Skeletal muscle tissue (tissue), 3 donors: ENCODE measurements at regions not wholly inside any gene's neighbourhood (a gene's known extent, or its start where the extent isn't known, plus 50 kb on each side); places are given as distances from the start of the nearest gene placed in this dataset.

ENCODE experiments used
- H3K27ac ChIP-seq: one replicate; pipeline ENCODE4 v1.7.0; 2013; ENCODE audit warnings: mild to moderate bottlenecking, low read depth, low read length, inconsistent platforms
- H3K27me3 ChIP-seq, 3 donors: one replicate each; pipeline ENCODE4 v1.7.0; 2013; ENCODE audit warnings: low read length in 3 of 3; ENCODE audit not compliant: control insufficient read depth in 3 of 3, insufficient read depth in 3 of 3
- H3K36me3 ChIP-seq, 3 donors: one replicate each; pipeline ENCODE4 v1.7.0; 2013; ENCODE audit warnings: low read length in 3 of 3; ENCODE audit not compliant: control insufficient read depth in 3 of 3, insufficient read depth in 3 of 3
- H3K4me1 ChIP-seq, 3 donors: one replicate each; pipeline ENCODE4 v1.7.0; 2013; ENCODE audit warnings: low read length in 3 of 3, mild to moderate bottlenecking in 3 of 3; ENCODE audit not compliant: control insufficient read depth in 3 of 3, insufficient read depth in 3 of 3
- H3K4me3 ChIP-seq, 3 donors: one replicate each; pipeline ENCODE4 v1.7.0; 2013; ENCODE audit warnings: low read length in 3 of 3
- H3K9ac ChIP-seq, 3 donors: one replicate each; pipeline ENCODE4 v1.7.0; 2013; ENCODE audit warnings: low read length in 3 of 3, mild to moderate bottlenecking in 3 of 3, moderate library complexity in 2 of 3, low read depth in 1 of 3
- H3K9me3 ChIP-seq, 3 donors: one replicate each; pipeline ENCODE4 v1.7.0; 2013; ENCODE audit warnings: low read length in 3 of 3; ENCODE audit not compliant: control insufficient read depth in 3 of 3
- donor health status: Osteomylitis.

DNA sequence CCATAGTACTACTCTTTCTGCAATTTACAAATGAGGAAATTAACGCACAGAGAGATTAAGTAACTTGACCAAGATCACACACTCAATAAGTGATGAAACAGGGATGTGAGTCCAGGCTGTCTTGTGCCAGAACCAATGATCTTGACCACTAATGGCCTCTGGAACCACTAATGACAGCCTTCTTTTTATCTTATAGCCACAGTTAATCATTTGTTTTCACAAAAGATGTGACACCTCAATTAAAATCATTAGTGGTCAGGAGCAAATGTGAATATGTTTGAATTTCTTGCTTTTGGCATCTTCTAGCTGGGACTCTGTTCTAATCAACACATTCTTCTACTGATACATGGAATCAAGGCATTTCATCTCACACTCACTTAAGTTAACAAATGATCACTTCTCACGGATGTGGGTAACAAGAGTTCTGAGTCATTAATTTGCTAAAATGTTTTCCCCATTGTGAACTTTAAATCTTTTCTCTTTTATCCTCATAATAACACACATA lies 102.7 kb upstream of the CD180 start:
- Histone ChIP-seq H3K4me1 (peaks cover 0 to 2% (median 0%) of the 10 kb centered on the region in 3 donors), H3K36me3 (no peaks in the 10 kb centered on the region), H3K9ac (no peak overlapping the region), H3K9me3 (no peaks in the 10 kb centered on the region), H3K27ac (no peak overlapping the region), H3K27me3 (no peaks in the 10 kb centered on the region), H3K4me3 (no peak overlapping the region)

DNA sequence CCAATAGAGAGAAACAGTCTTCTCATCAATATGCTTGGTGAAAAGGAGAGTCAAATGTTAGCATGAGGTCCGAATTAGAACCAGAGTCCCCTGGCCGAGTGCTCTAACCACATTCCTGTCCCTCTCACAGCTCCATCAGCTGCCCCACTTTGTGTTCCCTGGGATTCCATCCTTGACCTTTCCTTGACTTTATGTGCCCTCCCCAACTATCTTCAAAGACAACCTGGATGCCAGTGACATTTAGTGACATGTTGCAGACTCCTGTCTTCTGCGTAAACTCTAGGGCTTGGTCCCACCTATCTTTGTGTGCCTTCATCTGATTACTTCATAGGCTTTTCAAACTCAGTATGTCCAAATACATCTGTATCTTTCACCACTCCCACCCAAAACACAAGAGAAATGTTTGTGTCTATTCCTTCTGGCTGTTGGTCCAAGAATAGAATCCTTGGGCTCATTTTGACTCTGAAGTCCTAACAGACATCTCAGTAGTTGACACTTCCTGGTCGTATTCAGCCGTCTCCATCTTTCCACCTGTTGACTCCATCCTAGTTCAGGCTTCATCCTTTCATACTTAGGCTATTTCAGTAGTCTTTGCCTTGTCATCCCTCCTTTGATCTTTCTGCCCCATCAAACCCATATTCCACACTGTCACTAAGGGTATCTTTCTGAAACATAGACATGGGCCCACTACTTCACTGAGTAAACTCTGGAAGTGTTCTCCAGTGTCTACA lies 101.4 kb upstream of the CD180 start:
- Histone ChIP-seq H3K4me1 (peaks cover 0 to 2% (median 0%) of the 10 kb centered on the region in 3 donors), H3K27me3 (no peaks in the 10 kb centered on the region), H3K27ac (no peak overlapping the region), H3K9me3 (no peaks in the 10 kb centered on the region), H3K4me3 (no peak overlapping the region), H3K36me3 (no peaks in the 10 kb centered on the region), H3K9ac (no peak overlapping the region)

DNA sequence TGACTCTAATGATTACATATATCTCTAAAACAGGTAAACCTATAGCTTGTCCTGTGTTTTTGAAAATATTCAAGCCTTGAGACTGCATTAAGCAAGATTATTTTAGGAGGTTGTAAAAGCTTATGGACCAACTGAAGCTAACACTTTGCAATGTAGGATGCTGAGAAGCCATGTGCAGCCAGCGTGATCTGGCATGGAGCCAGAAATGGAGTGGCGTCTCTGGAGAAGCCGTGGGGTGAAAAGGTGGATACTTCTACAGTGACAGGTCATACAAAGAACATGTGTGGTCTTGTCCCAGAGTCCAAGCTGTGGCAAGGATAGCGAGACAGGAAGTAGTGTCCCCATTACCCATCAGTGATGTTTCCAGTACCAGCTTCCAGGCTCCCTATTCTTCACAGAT lies 100.8 kb upstream of the CD180 start:
- no peaks in the 10 kb centered on the region for H3K36me3 ChIP-seq
- no peak overlapping the region for H3K4me3 ChIP-seq
- peaks cover 0 to 2% (median 0%) of the 10 kb centered on the region in 3 donors for H3K4me1 ChIP-seq
- no peak overlapping the region for H3K9ac ChIP-seq
- no peaks in the 10 kb centered on the region for H3K9me3 ChIP-seq
- no peaks in the 10 kb centered on the region for H3K27me3 ChIP-seq
- no peak overlapping the region for H3K27ac ChIP-seq

DNA sequence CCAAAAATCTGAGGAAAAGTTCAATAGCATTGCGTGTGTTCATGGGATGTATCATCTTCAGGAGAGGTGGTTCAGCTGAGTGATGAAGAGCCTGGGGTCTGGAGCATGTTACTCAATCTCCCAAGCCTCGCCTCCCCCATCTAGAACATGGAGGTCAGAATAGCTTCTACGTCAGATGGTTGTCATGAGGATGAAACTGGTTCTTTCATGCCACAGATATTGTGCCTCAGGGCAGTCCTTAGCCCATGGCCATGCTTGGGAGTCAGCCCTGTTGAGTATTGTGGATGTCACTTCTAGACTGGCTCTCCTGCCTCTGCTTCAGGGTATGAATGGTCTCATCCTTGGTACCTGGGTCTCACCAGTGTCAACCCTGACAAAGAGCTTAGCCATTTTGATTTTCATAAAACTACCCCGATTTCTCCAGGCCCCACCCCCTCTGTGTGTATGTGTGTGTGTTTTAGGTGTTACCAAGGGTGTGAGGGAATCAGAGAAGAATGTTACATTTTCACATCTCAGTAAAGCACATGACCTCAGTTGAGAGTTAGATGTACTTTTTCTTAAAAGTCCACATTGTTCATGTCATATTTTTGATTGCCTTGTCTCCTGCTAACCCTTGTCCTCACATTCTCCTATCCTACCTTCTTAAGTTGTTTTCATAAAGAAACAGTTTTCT lies 97.8 kb upstream of the CD180 start:
- no peaks in the 10 kb centered on the region for H3K36me3 ChIP-seq
- no peak overlapping the region for H3K9ac ChIP-seq
- peaks cover 0 to 2% (median 0%) of the 10 kb centered on the region in 3 donors for H3K4me1 ChIP-seq
- H3K9me3 ChIP-seq: no peaks in the 10 kb centered on the region
- no peak overlapping the region for H3K27ac ChIP-seq
- no peaks in the 10 kb centered on the region for H3K27me3 ChIP-seq
- H3K4me3 ChIP-seq: no peak overlapping the region

DNA sequence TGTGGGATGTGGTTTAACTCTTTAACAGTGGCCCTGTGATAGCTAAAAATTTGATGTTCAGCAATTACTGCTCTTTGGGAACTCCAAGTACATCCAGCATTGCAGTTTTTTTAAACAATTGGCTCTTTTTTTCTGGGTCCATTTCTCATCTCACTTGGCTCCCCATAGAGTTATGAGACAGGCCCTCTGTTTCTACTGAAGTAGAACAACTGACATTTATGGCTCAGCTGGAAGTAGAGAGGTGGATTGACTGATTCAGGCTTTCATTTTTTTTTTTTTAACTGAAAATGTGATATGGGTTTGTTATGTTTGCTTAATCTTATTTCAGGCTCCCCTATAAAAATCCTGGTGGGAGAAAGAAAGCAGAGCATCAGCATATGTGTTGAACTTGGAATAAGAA lies 96.6 kb upstream of the CD180 start:
- Histone ChIP-seq H3K27ac (no peak overlapping the region), H3K36me3 (no peaks in the 10 kb centered on the region), H3K4me1 (peaks cover 0 to 4% (median 2%) of the 10 kb centered on the region in 3 donors), H3K27me3 (no peaks in the 10 kb centered on the region), H3K9ac (no peak overlapping the region), H3K9me3 (no peaks in the 10 kb centered on the region), H3K4me3 (no peak overlapping the region)

DNA sequence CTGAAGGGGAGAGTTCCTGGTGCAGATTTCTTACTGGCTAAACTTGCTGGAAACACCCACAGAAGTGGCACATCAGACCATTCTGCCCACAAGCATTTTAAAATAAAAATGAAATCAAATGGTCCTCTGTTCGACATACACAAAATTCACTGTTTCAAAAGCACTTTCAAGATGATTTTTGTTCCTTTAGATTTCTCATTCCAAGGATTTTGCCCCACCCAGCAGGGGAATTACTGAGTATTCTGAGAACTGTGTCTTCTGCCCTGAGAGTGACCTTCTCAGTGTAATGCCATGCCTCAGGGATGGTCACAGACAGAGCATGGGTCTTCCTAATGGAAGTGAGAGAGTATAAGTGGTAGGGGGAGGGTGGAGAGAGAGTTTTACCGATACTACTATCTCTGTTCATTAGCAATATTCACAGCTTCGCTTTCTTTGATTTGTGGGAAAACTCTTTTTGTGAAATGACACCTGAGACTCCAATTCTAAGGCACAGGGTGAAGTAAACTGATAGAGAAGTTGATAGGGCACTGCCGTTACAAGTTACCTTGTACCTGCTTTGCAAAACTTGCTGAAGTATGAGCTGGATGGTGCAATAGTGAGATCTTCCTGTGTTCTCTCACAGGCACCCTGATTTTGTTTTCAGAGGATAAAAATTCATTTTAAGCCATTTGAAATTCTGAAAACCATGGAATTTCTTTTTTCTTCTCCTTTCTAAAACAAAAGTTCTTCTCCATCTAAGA lies 95.8 kb upstream of the CD180 start:
- no peaks in the 10 kb centered on the region for H3K9me3 ChIP-seq
- peaks cover 0 to 4% (median 2%) of the 10 kb centered on the region in 3 donors for H3K4me1 ChIP-seq
- H3K4me3 ChIP-seq: no peak overlapping the region
- H3K27me3 ChIP-seq: no peaks in the 10 kb centered on the region
- no peak overlapping the region for H3K9ac ChIP-seq
- no peak overlapping the region for H3K27ac ChIP-seq
- no peaks in the 10 kb centered on the region for H3K36me3 ChIP-seq

DNA sequence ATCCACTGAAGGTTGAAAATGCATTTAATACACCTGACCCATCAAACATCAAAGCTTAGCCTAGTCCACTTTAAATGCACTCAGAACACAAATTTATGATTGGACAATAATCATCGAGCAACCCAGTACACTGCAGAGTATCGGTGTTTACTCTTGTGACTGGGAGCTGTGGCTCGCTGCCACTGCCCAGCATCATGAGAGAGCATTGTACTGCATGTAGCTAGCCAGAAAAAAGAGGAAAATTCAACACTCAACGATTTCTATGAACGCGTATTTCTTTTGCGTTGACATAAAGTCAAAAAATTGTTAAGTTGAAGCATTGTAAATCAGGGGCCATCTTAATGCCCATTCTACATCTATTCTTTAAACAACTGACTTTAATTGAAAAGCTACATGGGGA lies 95.1 kb upstream of the CD180 start:
- H3K4me1 ChIP-seq: peaks cover 0 to 4% (median 2%) of the 10 kb centered on the region in 3 donors
- no peak overlapping the region for H3K27ac ChIP-seq

DNA sequence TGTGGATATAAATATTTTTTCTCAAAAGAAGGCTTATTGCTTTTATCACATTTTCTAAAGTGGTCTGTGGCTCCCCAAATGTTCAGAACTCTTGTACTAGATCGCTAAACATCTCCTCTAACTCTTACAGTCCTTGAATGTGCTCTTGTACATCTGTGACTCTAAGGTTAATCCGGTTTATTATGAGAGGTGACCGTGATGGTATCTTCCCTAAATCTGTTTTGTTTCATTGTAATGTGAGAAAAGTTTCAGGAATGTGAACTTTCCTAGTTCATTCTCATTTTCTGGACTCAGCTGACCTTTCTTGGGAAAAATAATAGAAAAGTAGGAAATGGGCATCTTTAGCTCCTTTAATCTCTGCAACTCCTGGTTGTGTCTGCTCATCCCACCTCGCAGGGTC lies 94.5 kb upstream of the CD180 start:
- peaks cover 0 to 4% (median 2%) of the 10 kb centered on the region in 3 donors for H3K4me1 ChIP-seq
- H3K9ac ChIP-seq: no peak overlapping the region
- H3K9me3 ChIP-seq: no peaks in the 10 kb centered on the region
- no peaks in the 10 kb centered on the region for H3K27me3 ChIP-seq
- H3K36me3 ChIP-seq: no peaks in the 10 kb centered on the region
- H3K27ac ChIP-seq: no peak overlapping the region
- H3K4me3 ChIP-seq: no peak overlapping the region

More for the DNA sequence above, 95.1 kb upstream of the CD180 start:
- no peaks in the 10 kb centered on the region for H3K27me3 ChIP-seq
- no peaks in the 10 kb centered on the region for H3K9me3 ChIP-seq
- H3K4me3 ChIP-seq: no peak overlapping the region
- H3K36me3 ChIP-seq: no peaks in the 10 kb centered on the region
- H3K9ac ChIP-seq: no peak overlapping the region

DNA sequence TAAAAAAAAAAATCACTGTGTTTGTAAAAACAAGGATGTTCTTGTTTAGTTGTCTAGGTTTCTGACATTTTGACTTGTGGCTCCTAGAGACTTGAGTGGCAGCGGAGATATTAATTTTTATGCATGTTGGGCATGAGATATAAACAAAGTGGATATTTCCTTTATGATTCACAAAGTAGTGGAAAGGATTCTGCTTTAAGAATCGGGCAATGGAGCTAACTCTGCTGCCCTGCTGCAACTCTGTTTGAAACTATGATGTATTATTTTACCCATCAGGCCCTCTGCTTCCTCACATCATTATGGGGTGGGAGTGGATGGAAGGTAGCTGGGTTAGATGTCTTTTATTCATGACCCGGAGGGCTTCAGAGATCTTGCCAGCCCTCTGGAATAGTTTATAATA lies 94.1 kb upstream of the CD180 start:
- peaks cover 0 to 4% (median 2%) of the 10 kb centered on the region in 3 donors for H3K4me1 ChIP-seq
- H3K27me3 ChIP-seq: no peaks in the 10 kb centered on the region
- no peak overlapping the region for H3K9ac ChIP-seq
- no peaks in the 10 kb centered on the region for H3K9me3 ChIP-seq
- H3K4me3 ChIP-seq: no peak overlapping the region
- no peak overlapping the region for H3K27ac ChIP-seq
- no peaks in the 10 kb centered on the region for H3K36me3 ChIP-seq
